Kidney (tissue), 13 donors: ENCODE measurements at regions not wholly inside any gene's neighbourhood (a gene's known extent, or its start where the extent isn't known, plus 50 kb on each side); places are given as distances from the start of the nearest gene placed in this dataset.

ENCODE experiments used
- DNase-seq, 5 donors: peaks; one replicate each; pipeline ENCODE4 v3.0.0-alpha.2; 2013 to 2020
- FAIRE-seq: peaks from 2 replicates; lab custom pipeline; 2012; peaks lifted over from hg19 to GRCh38; lab: Jason Lieb, UNC
- H3K27ac ChIP-seq, 2 donors: one replicate each; pipeline ENCODE4 v1.7.0; 2013; ENCODE audit warnings: low read depth in 2 of 2, low read length in 2 of 2, inconsistent platforms in 1 of 2
- H3K27me3 ChIP-seq: one replicate; pipeline ENCODE4 v1.7.1; 2013; ENCODE audit warnings: low read length, inconsistent platforms; ENCODE audit not compliant: control insufficient read depth, insufficient read depth
- H3K36me3 ChIP-seq, 3 donors: one replicate each; pipeline versions ENCODE4 v1.7.0 to v1.7.1; 2013; ENCODE audit warnings: low read length in 3 of 3, control low read depth in 1 of 3, inconsistent platforms in 1 of 3; ENCODE audit not compliant: insufficient read depth in 3 of 3, control insufficient read depth in 2 of 3
- H3K4me1 ChIP-seq, 3 donors: one replicate each; pipeline versions ENCODE4 v1.7.0 to v1.7.1; 2013; ENCODE audit warnings: low read length in 3 of 3, inconsistent platforms in 1 of 3, low read depth in 1 of 3; ENCODE audit not compliant: control insufficient read depth in 2 of 3, insufficient read depth in 2 of 3
- H3K4me3 ChIP-seq, 3 donors: one replicate each; pipeline versions ENCODE4 v1.7.0 to v1.8.1; 2013; ENCODE audit warnings: low read length in 3 of 3, control low read depth in 1 of 3, inconsistent platforms in 1 of 3
- H3K9ac ChIP-seq, 3 donors: one replicate each; pipeline versions ENCODE4 v1.7.0 to v1.7.1; 2013; ENCODE audit warnings: low read length in 3 of 3, control low read depth in 1 of 3, inconsistent platforms in 1 of 3
- H3K9me3 ChIP-seq, 3 donors: one replicate each; pipeline versions ENCODE4 v1.7.0 to v1.7.1; 2013; ENCODE audit warnings: low read length in 3 of 3, control low read depth in 1 of 3, inconsistent platforms in 1 of 3; ENCODE audit not compliant: control insufficient read depth in 2 of 3, insufficient read depth in 1 of 3
- intact Hi-C: fragments of 100-400 bp; cut with DNase I; formaldehyde crosslinking; loops from one replicate; pipeline ENCODE4 v1.11.1; 2022
- TF ChIP-seq, protein P1 (sequence below): IDR thresholded peaks from 3 replicates; pipeline ENCODE4 v1.5.1; 2012; ENCODE audit warnings: mild to moderate bottlenecking, moderate library complexity, borderline replicate concordance; ENCODE audit not compliant: insufficient read depth; ENCODE audit errors: extremely low read depth
- donor health status: control.
- donor health status: control.
- donor health status: control.
- donor health status: control.
- donor health status: control.
- donor health status: DM: yes; HTN: yes; CAD: no.
- donor health status: Normal renal cell carcinoma (clear cell type).

DNA sequence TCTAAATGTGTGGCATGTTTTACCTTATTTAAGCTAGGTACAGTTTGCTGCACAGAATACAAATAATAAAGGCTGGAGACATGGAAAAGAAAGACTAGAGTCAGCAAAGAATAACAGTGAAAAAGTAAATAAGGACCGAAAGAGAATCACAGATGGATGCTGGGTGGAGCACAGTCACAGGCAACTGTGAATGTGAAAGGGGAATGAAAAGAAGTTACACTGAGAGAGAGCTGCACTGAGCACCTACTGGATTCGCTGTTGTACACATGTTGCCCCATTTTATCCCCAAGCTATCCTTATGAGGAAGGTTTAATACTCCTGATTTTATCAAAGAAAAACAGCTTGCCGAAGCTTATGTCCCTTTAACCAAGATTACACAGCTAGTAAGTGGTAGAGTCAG is 165.4 kb upstream of the RGMB start:
- no peak overlapping the region for H3K4me3 ChIP-seq
- H3K9ac ChIP-seq = no peak overlapping the region
- no peaks in the 10 kb centered on the region for H3K9me3 ChIP-seq
- H3K27me3 ChIP-seq = no peaks in the 10 kb centered on the region
- TF ChIP-seq, protein P1, sequence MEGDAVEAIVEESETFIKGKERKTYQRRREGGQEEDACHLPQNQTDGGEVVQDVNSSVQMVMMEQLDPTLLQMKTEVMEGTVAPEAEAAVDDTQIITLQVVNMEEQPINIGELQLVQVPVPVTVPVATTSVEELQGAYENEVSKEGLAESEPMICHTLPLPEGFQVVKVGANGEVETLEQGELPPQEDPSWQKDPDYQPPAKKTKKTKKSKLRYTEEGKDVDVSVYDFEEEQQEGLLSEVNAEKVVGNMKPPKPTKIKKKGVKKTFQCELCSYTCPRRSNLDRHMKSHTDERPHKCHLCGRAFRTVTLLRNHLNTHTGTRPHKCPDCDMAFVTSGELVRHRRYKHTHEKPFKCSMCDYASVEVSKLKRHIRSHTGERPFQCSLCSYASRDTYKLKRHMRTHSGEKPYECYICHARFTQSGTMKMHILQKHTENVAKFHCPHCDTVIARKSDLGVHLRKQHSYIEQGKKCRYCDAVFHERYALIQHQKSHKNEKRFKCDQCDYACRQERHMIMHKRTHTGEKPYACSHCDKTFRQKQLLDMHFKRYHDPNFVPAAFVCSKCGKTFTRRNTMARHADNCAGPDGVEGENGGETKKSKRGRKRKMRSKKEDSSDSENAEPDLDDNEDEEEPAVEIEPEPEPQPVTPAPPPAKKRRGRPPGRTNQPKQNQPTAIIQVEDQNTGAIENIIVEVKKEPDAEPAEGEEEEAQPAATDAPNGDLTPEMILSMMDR = no peak
- DNase-seq (no peak), FAIRE-seq (no peak)
- H3K27ac ChIP-seq = no peak overlapping the region
- H3K36me3 ChIP-seq = no peaks in the 10 kb centered on the region
- intact Hi-C loops = no loop called here
- no peaks in the 10 kb centered on the region for H3K4me1 ChIP-seq

- DNase-seq = no peak
These were observed 159.1 kb upstream of the RGMB start for GRCh38 chr5:98614341-98614740.

DNA sequence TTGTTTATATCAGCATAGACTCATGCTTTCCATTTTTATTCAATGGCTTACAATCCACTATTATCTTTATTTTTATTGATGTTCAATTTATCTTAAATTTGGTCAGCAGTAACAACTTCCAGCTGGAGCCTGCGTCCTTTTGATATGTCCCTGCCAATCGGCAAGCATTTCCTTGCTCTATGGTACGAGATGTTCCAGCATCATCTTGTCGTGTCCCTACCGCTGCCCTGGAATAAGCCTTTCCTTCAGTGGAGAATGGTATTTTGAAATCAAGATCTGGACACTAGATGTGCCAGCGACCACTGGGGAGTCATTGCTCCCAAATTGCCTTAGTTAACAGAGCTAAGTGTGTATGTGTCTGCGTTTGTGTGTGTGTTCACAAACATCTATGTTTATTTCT is 151.6 kb upstream of the RGMB start:
- DNase-seq (no peak), FAIRE-seq (no peak)
- Histone ChIP-seq H3K27me3 (no peaks in the 10 kb centered on the region), H3K4me1 (no peaks in the 10 kb centered on the region), H3K27ac (no peak overlapping the region), H3K36me3 (no peaks in the 10 kb centered on the region), H3K9me3 (no peaks in the 10 kb centered on the region), H3K4me3 (no peak overlapping the region), H3K9ac (no peak overlapping the region)
- TF ChIP-seq, protein P1 = no peak
- intact Hi-C loops = no loop called here

More at GRCh38 chr5:98614341-98614740, 159.1 kb upstream of the RGMB start:
- intact Hi-C loops = no loop called here
- H3K9me3 ChIP-seq = no peaks in the 10 kb centered on the region
- H3K9ac ChIP-seq = no peak overlapping the region
- TF ChIP-seq, protein P1 = no peak
- no peak overlapping the region for H3K27ac ChIP-seq
- no peaks in the 10 kb centered on the region for H3K4me1 ChIP-seq
- H3K36me3 ChIP-seq = no peaks in the 10 kb centered on the region
- no peaks in the 10 kb centered on the region for H3K27me3 ChIP-seq
- FAIRE-seq = no peak
- no peak overlapping the region for H3K4me3 ChIP-seq
